HCT116 (cell line): ENCODE measurements at regions not wholly inside any gene's neighbourhood (a gene's known extent, or its start where the extent isn't known, plus 50 kb on each side); places are given as distances from the start of the nearest gene placed in this dataset.

Experiments
- ATAC-seq: fragments of 200-7000 bp; cut with Tn5 transposase; 2 replicates; pipeline ENCODE4 v1.9.1; 2020; ENCODE audit warnings: mild to moderate bottlenecking, moderate library complexity
- BruUV-seq: library from RNA; stranded (reverse); fragments of 400-500 nt; replicated peaks from 2 replicates; lab custom pipeline; 2021; lab: Mats Ljungman, UMichigan
- CTCF ChIA-PET: fragments of 300-600 bp; sonication (Branson Sonifier 250); formaldehyde crosslinking; loops from one replicate; lab custom pipeline; 2021; ENCODE audit warnings: antibody characterized with exemption; lab: Charles Lee
- POLR2A ChIA-PET: fragments of 300-600, 350-600 bp; sonication (Branson Sonifier 250); formaldehyde crosslinking; loops from one replicate; lab custom pipeline; 2021; ENCODE audit warnings: antibody characterized with exemption; lab: Charles Lee
- RAD21 ChIA-PET, 2 experiments: fragments of 300-600 bp; sonication (Branson Sonifier 250); formaldehyde crosslinking; loops; one replicate each; lab custom pipeline; 2023; ENCODE audit warnings: low total read pairs in 2 of 2; ENCODE audit not compliant: uncharacterized antibody in 2 of 2, unreplicated experiment in 2 of 2, low non-redundant PET in 1 of 2; lab: Charles Lee
- DNase-seq: peaks from one replicate; pipeline ENCODE4 v3.0.0-alpha.2; 2010; ENCODE audit warnings: low read depth, low spot score
- H2AFZ ChIP-seq: fragments of 200-600 bp; shearing (Covaris generic), sonication (generic); 2 replicates; pipeline ENCODE4 v1.6.1; 2017; ENCODE audit warnings: low read depth, mixed run types, mixed read lengths, antibody characterized with exemption, low read length; ENCODE audit not compliant: poor library complexity, severe bottlenecking
- H3K27ac ChIP-seq: 2 replicates; pipeline ENCODE4 v1.5.1; 2012; ENCODE audit warnings: low read depth, low read length
- H3K27me3 ChIP-seq: fragments of 200-600 bp; sonication (generic); 2 replicates; pipeline ENCODE4 v1.6.1; 2016; ENCODE audit warnings: mixed run types, low read length, mixed read lengths; ENCODE audit not compliant: insufficient read depth
- H3K36me3 ChIP-seq, 2 experiments: fragments of 200-500 bp in 1 of 2; fragments of 200-600 bp in 1 of 2; sonication (Bioruptor generic) in 1 of 2; sonication (generic) in 1 of 2; 2 replicates each; pipeline versions ENCODE4 v1.5.1 to v1.6.1; 2014 to 2016; ENCODE audit warnings: low read length in 2 of 2, inconsistent platforms in 1 of 2, mixed read lengths in 1 of 2, mixed run types in 1 of 2; ENCODE audit not compliant: insufficient read depth in 2 of 2, control insufficient read depth in 1 of 2
- H3K4me1 ChIP-seq, 2 experiments: fragments of 200-600 bp in 1 of 2; sonication (generic) in 1 of 2; 2 replicates each; pipeline versions ENCODE4 v1.5.1 to v1.6.1; 2012 to 2017; ENCODE audit warnings: low read length in 2 of 2, inconsistent platforms in 1 of 2, mild to moderate bottlenecking in 1 of 2, mixed read lengths in 1 of 2, mixed run types in 1 of 2, moderate library complexity in 1 of 2; ENCODE audit not compliant: insufficient read depth in 2 of 2, control insufficient read depth in 1 of 2
- H3K4me2 ChIP-seq: fragments of 200-600 bp; sonication (generic); 2 replicates; pipeline ENCODE4 v1.6.1; 2017; ENCODE audit warnings: mixed run types, low read length, mixed read lengths
- H3K4me3 ChIP-seq, 2 experiments: fragments of 200-600 bp in 1 of 2; sonication (generic) in 1 of 2; replicated peaks in 1 of 2; 2 replicates each; pipeline ENCODE4 v1.5.1; 2011 to 2016; ENCODE audit warnings: low read length in 2 of 2, control low read depth in 1 of 2, low read depth in 1 of 2, mild to moderate bottlenecking in 1 of 2, mixed read lengths in 1 of 2, mixed run types in 1 of 2
- H3K79me2 ChIP-seq: fragments of 200-600 bp; sonication (generic); 2 replicates; pipeline ENCODE4 v1.6.1; 2017; ENCODE audit warnings: mild to moderate bottlenecking, mixed run types, low read length, moderate library complexity, mixed read lengths; ENCODE audit not compliant: insufficient read depth
- H3K9ac ChIP-seq: fragments of 200-600 bp; sonication (generic); 2 replicates; pipeline ENCODE4 v1.6.1; 2016; ENCODE audit warnings: low read length, mixed read lengths
- H3K9me2 ChIP-seq: fragments of 200-600 bp; sonication (generic), shearing (Covaris generic); 2 replicates; pipeline ENCODE4 v1.6.1; 2017; ENCODE audit warnings: mixed run types, mild to moderate bottlenecking, moderate library complexity; ENCODE audit not compliant: insufficient read depth
- H3K9me3 ChIP-seq, 2 experiments: fragments of 200-500 bp in 1 of 2; fragments of 200-600 bp in 1 of 2; sonication (Bioruptor generic) in 1 of 2; sonication (generic) in 1 of 2; 2 replicates each; pipeline ENCODE4 v1.6.1; 2014 to 2017; ENCODE audit warnings: low read length in 2 of 2, mixed read lengths in 2 of 2, inconsistent platforms in 1 of 2, low read depth in 1 of 2, mild to moderate bottlenecking in 1 of 2, mixed run types in 1 of 2, moderate library complexity in 1 of 2; ENCODE audit not compliant: control insufficient read depth in 1 of 2, insufficient read depth in 1 of 2
- H4K20me1 ChIP-seq: fragments of 200-600 bp; sonication (generic), shearing (Covaris generic); 2 replicates; pipeline ENCODE4 v1.6.1; 2017; ENCODE audit warnings: mixed run types, mild to moderate bottlenecking, moderate library complexity; ENCODE audit not compliant: insufficient read depth
- CBX3 ChIP-seq: IDR thresholded peaks from 2 replicates; pipeline ENCODE4 v1.6.1; 2012; ENCODE audit warnings: low read depth
- EGR1 ChIP-seq: IDR thresholded peaks from 2 replicates; pipeline ENCODE4 v1.6.1; 2012; ENCODE audit warnings: low read depth
- EZH2phosphoT487 ChIP-seq: fragments of 200-600 bp; IDR thresholded peaks from 2 replicates; pipeline ENCODE4 v1.6.1; 2018; ENCODE audit warnings: antibody characterized with exemption, borderline replicate concordance
- FOSL1 ChIP-seq: IDR thresholded peaks from 2 replicates; pipeline ENCODE4 v1.6.1; 2012; ENCODE audit warnings: low read depth
- JUND ChIP-seq: IDR thresholded peaks from 2 replicates; pipeline ENCODE4 v1.6.1; 2012
- POLR2A ChIP-seq: IDR thresholded peaks from 2 replicates; pipeline ENCODE4 v1.7.0; 2011; ENCODE audit warnings: borderline replicate concordance; ENCODE audit not compliant: insufficient read depth, insufficient read length; ENCODE audit errors: extremely low read depth
- POLR2AphosphoS5 ChIP-seq: IDR thresholded peaks from 2 replicates; pipeline ENCODE4 v1.6.1; 2011; ENCODE audit warnings: mild to moderate bottlenecking, low read depth, low read length, moderate library complexity
- RAD21 ChIP-seq: IDR thresholded peaks from 2 replicates; pipeline ENCODE4 v1.6.1; 2012; ENCODE audit warnings: low read depth, mild to moderate bottlenecking
- SP1 ChIP-seq: IDR thresholded peaks from 2 replicates; pipeline ENCODE4 v1.6.1; 2012; ENCODE audit warnings: low read depth
- SRF ChIP-seq: IDR thresholded peaks from 2 replicates; pipeline ENCODE4 v1.6.1; 2012; ENCODE audit warnings: low read depth
- TCF7L2 ChIP-seq: IDR thresholded peaks from 2 replicates; pipeline ENCODE4 v1.7.0; 2011; ENCODE audit warnings: borderline replicate concordance, inconsistent platforms; ENCODE audit not compliant: insufficient read depth, insufficient read length; ENCODE audit errors: extremely low read depth
- YY1 ChIP-seq: IDR thresholded peaks from 2 replicates; pipeline ENCODE4 v1.6.1; 2011; ENCODE audit warnings: low read length, low read depth, moderate library complexity, mild to moderate bottlenecking; ENCODE audit not compliant: insufficient replicate concordance; ENCODE audit errors: extremely low read depth
- intact Hi-C: fragments of 100-400 bp; cut with micrococcal nuclease; formaldehyde crosslinking; loops from 2 replicates; pipeline ENCODE4 v1.10.0; 2022
- TF ChIP-seq, protein P1 (sequence below): IDR thresholded peaks from 2 replicates; pipeline ENCODE4 v1.6.1; 2012
- TF ChIP-seq, protein P2 (sequence below): IDR thresholded peaks from 2 replicates; pipeline ENCODE4 v1.6.1; 2011; ENCODE audit warnings: mild to moderate bottlenecking, low read length, moderate library complexity; ENCODE audit not compliant: insufficient replicate concordance; ENCODE audit errors: extremely low read depth

DNA sequence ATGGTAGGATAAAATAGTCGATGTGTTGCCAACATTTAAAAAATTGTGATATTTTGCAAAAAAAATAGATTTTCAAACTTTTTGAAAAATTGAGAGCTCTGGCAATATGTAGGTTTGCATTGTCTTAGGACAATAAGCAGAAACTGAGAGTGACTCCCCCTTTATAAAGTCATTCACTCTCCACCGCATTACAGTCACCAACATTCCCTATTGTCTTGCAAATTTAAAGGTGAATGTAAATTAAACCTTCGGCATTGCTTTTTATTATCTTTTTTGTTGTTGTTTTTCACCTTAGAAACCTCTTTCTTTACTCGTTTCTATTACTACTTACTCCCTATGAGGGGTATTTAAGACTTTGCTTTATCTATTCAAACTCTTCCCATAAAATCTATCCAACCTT lies 944.2 kb downstream of the DTWD2 start:
- Histone ChIP-seq H2AFZ (no peak overlapping the region), H3K79me2 (no peaks in the 10 kb centered on the region), H3K9ac (no peak overlapping the region), H3K36me3 (no peaks in the 10 kb centered on the region), H4K20me1 (no peaks in the 10 kb centered on the region), H3K27me3 (no peaks in the 10 kb centered on the region), H3K4me2 (no peak overlapping the region), H3K27ac (no peak overlapping the region), H3K9me2 (no peaks in the 10 kb centered on the region), H3K9me3 (no peaks in the 10 kb centered on the region), H3K4me1 (no peaks in the 10 kb centered on the region), H3K4me3 (no peak overlapping the region)
- intact Hi-C loops = no loop called here
- no TSS peak for BruUV-seq
- no peak for TF ChIP-seq EZH2phosphoT487
- CTCF ChIA-PET = no interaction called here
- ATAC-seq (no peak), DNase-seq (no peak)
- RAD21 ChIA-PET = no interaction called here
- POLR2A ChIA-PET = no interaction called here

DNA sequence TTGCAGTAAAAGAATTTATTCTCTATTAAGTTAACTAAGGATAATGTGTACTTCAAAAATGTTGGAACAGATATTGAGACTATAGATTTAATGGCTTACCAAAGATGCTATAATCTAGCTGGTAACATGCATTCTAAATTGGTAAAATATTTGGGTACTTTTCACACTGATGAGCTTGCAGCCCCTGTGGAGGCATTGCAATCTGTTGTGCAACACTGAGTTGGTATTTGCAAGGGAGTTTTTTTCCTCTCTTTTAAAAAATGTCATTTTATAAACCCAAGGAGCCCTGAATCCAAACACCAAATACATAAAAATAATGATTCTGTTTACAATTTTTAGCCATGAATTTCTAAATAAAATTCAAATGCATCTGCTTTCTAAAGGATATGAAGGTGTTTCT lies 944.8 kb downstream of the DTWD2 start:
- RAD21 ChIA-PET = no interaction called here
- Histone ChIP-seq H3K36me3 (no peaks in the 10 kb centered on the region), H3K4me1 (no peaks in the 10 kb centered on the region), H2AFZ (no peak overlapping the region), H3K4me3 (no peak overlapping the region), H3K9me2 (no peaks in the 10 kb centered on the region), H4K20me1 (no peaks in the 10 kb centered on the region), H3K9ac (no peak overlapping the region), H3K27me3 (no peaks in the 10 kb centered on the region), H3K4me2 (no peak overlapping the region), H3K79me2 (no peaks in the 10 kb centered on the region), H3K27ac (no peak overlapping the region), H3K9me3 (no peaks in the 10 kb centered on the region)
- intact Hi-C loops = no loop called here
- DNase-seq = no peak
- BruUV-seq = no TSS peak
- TF ChIP-seq YY1 (no peak), EGR1 (no peak), POLR2AphosphoS5 (no peak), JUND (no peak), SP1 (no peak), CBX3 (no peak), TCF7L2 (no peak), SRF (no peak), EZH2phosphoT487 (no peak), POLR2A (no peak), FOSL1 (no peak), RAD21 (no peak)
- TF ChIP-seq, protein P1, sequence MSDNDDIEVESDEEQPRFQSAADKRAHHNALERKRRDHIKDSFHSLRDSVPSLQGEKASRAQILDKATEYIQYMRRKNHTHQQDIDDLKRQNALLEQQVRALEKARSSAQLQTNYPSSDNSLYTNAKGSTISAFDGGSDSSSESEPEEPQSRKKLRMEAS = no peak
- TF ChIP-seq, protein P2, sequence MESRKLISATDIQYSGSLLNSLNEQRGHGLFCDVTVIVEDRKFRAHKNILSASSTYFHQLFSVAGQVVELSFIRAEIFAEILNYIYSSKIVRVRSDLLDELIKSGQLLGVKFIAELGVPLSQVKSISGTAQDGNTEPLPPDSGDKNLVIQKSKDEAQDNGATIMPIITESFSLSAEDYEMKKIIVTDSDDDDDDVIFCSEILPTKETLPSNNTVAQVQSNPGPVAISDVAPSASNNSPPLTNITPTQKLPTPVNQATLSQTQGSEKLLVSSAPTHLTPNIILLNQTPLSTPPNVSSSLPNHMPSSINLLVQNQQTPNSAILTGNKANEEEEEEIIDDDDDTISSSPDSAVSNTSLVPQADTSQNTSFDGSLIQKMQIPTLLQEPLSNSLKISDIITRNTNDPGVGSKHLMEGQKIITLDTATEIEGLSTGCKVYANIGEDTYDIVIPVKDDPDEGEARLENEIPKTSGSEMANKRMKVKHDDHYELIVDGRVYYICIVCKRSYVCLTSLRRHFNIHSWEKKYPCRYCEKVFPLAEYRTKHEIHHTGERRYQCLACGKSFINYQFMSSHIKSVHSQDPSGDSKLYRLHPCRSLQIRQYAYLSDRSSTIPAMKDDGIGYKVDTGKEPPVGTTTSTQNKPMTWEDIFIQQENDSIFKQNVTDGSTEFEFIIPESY = no peak
- CTCF ChIA-PET = interaction anchor here (1.0 kb wide), 1 partner anchor 589 kb away, joined by 3 read pairs; no protein-coding TSS in a partner anchor
- ATAC-seq = no peak
- POLR2A ChIA-PET = no interaction called here
